Ascending aorta (tissue), 2 donors: ENCODE measurements at regions not wholly inside any gene's neighbourhood (a gene's known extent, or its start where the extent isn't known, plus 50 kb on each side); places are given as distances from the start of the nearest gene placed in this dataset.
"Not testable (repeated sequence)": the region's sequence is repeated elsewhere in the genome, so short reads cannot be mapped to it uniquely, and the experiment has no call there.

Source experiments
- DNase-seq, 2 donors: peaks; one replicate each; pipeline ENCODE4 v3.0.0-alpha.2; 2019; ENCODE audit warnings: low spot score in 2 of 2
- H3K27ac ChIP-seq, 2 donors: fragments of 200-600 bp; sonication (generic); one replicate each; pipeline ENCODE4 v1.5.1; 2016 to 2017; ENCODE audit warnings: mild to moderate bottlenecking in 1 of 2
- H3K27me3 ChIP-seq: fragments of 200-600 bp; sonication (generic); one replicate; pipeline ENCODE4 v1.5.1; 2017
- H3K36me3 ChIP-seq, 2 donors: fragments of 200-600 bp; sonication (generic); one replicate each; pipeline ENCODE4 v1.5.1; 2016
- H3K4me1 ChIP-seq, 2 donors: fragments of 200-600 bp; sonication (generic); one replicate each; pipeline ENCODE4 v1.5.1; 2016 to 2017; ENCODE audit warnings: mild to moderate bottlenecking in 1 of 2
- H3K4me3 ChIP-seq, 2 donors: fragments of 200-600 bp; sonication (generic); one replicate each; pipeline ENCODE4 v1.5.1; 2016 to 2017; ENCODE audit warnings: mild to moderate bottlenecking in 1 of 2
- H3K9me3 ChIP-seq, 2 donors: fragments of 200-600 bp; sonication (generic); one replicate each; pipeline ENCODE4 v1.5.1; 2016
- CTCF ChIP-seq, 3 experiments: fragments of 200-600 bp in 2 of 3; fragments of 450-650 bp in 1 of 3; sonication (generic) in 2 of 3; IDR thresholded peaks; one replicate each; pipeline ENCODE4 v1.5.1; 2016 to 2019; ENCODE audit warnings: antibody characterized with exemption in 3 of 3, mild to moderate bottlenecking in 1 of 3, moderate library complexity in 1 of 3
- intact Hi-C: fragments of 100-400 bp; cut with DNase I; formaldehyde crosslinking; loops from one replicate; pipeline ENCODE4 v1.15.1; 2023

GRCh38 chr6:4250645-4251044 is 115.3 kb upstream of the ECI2 start:
- DNase-seq: no peak
- Histone ChIP-seq H3K27me3 (no peaks in the 10 kb centered on the region), H3K4me1 (no peaks in the 10 kb centered on the region), H3K27ac (no peak overlapping the region), H3K36me3 (no peaks in the 10 kb centered on the region), H3K4me3 (no peak overlapping the region), H3K9me3 (peaks cover 0 to 3% of the 10 kb centered on the region in 2 donors)
- intact Hi-C loops: no loop called here
- TF ChIP-seq CTCF (IDR thresholded peaks at IDR 0.05): no peak

GRCh38 chr6:4243832-4244231 is 108.5 kb upstream of the ECI2 start:
- H3K27me3 ChIP-seq, H3K4me1 ChIP-seq, intact Hi-C loops, H3K27ac ChIP-seq, H3K4me3 ChIP-seq, H3K36me3 ChIP-seq, DNase-seq, H3K9me3 ChIP-seq: not testable (repeated sequence)

- intact Hi-C loops: no loop called here
- TF ChIP-seq CTCF (IDR thresholded peaks at IDR 0.05): no peak
- no peak overlapping the region for H3K4me3 ChIP-seq
These were observed 107.9 kb upstream of the ECI2 start for GRCh38 chr6:4243237-4243636.

GRCh38 chr6:4242601-4243000 is 107.2 kb upstream of the ECI2 start:
- no peak for TF ChIP-seq CTCF (IDR thresholded peaks at IDR 0.05)
- Histone ChIP-seq H3K9me3 (peaks cover 0 to 3% of the 10 kb centered on the region in 2 donors), H3K4me3 (no peak overlapping the region), H3K4me1 (no peaks in the 10 kb centered on the region), H3K27me3 (no peaks in the 10 kb centered on the region), H3K36me3 (no peaks in the 10 kb centered on the region), H3K27ac (no peak overlapping the region)
- DNase-seq: no peak
- intact Hi-C loops: no loop called here

More at GRCh38 chr6:4243237-4243636, 107.9 kb upstream of the ECI2 start:
- Histone ChIP-seq H3K27ac (no peak overlapping the region), H3K27me3 (no peaks in the 10 kb centered on the region), H3K4me1 (no peaks in the 10 kb centered on the region), H3K9me3 (peaks cover 0 to 3% of the 10 kb centered on the region in 2 donors), H3K36me3 (no peaks in the 10 kb centered on the region)
- DNase-seq: no peak

GRCh38 chr6:4240148-4240547 is 104.8 kb upstream of the ECI2 start:
- Histone ChIP-seq H3K4me3 (no peak overlapping the region), H3K27me3 (no peaks in the 10 kb centered on the region), H3K27ac (no peak overlapping the region), H3K4me1 (no peaks in the 10 kb centered on the region), H3K9me3 (no peaks in the 10 kb centered on the region), H3K36me3 (no peaks in the 10 kb centered on the region)
- intact Hi-C loops: no loop called here
- no peak for DNase-seq
- TF ChIP-seq CTCF (IDR thresholded peaks at IDR 0.05): no peak

- Histone ChIP-seq H3K36me3 (no peaks in the 10 kb centered on the region), H3K4me1 (no peaks in the 10 kb centered on the region), H3K27me3 (no peaks in the 10 kb centered on the region), H3K4me3 (no peak overlapping the region), H3K9me3 (no peaks in the 10 kb centered on the region), H3K27ac (no peak overlapping the region)
- no peak for DNase-seq
- intact Hi-C loops: no loop called here
- no peak for TF ChIP-seq CTCF (IDR thresholded peaks at IDR 0.05)
These were observed 89.9 kb upstream of the ECI2 start for GRCh38 chr6:4225161-4225872.
